Activated CD4-positive, alpha-beta T cell treated with anti-CD3 and anti-CD28 coated beads, Interleukin-2, amount 10 ng/mL, durations not matched to agents 7 days and 5 days (primary cell): ENCODE measurements at regions not wholly inside any gene's neighbourhood (a gene's known extent, or its start where the extent isn't known, plus 50 kb on each side); places are given as distances from the start of the nearest gene placed in this dataset.
"Not testable (repeated sequence)": the region's sequence is repeated elsewhere in the genome, so short reads cannot be mapped to it uniquely, and the experiment has no call there.

ENCODE experiments used
- CTCF ChIA-PET: fragments of 350-600 bp; sonication (Branson Sonifier 250); formaldehyde crosslinking; loops from one replicate; lab custom pipeline; 2021; ENCODE audit warnings: antibody characterized with exemption; lab: Charles Lee
- POLR2A ChIA-PET: fragments of 350-600 bp; sonication (Branson Sonifier 250); formaldehyde crosslinking; loops from one replicate; lab custom pipeline; 2021; ENCODE audit warnings: antibody characterized with exemption; lab: Charles Lee
- DNase-seq: peaks from one replicate; pipeline ENCODE4 v3.0.0-alpha.2; 2020
- H3K27ac Mint-ChIP-seq: one replicate; pipeline ENCODE4 v1.8.0; 2021; ENCODE audit warnings: mild to moderate bottlenecking, moderate library complexity, mixed read lengths
- H3K27me3 Mint-ChIP-seq: one replicate; pipeline ENCODE4 v1.8.0; 2021; ENCODE audit warnings: mixed read lengths
- H3K36me3 Mint-ChIP-seq: one replicate; pipeline ENCODE4 v1.8.0; 2021; ENCODE audit warnings: low read depth, mixed read lengths
- H3K4me1 Mint-ChIP-seq: one replicate; pipeline ENCODE4 v1.8.0; 2021; ENCODE audit warnings: mixed read lengths
- H3K4me3 Mint-ChIP-seq: one replicate; pipeline ENCODE4 v1.8.0; 2021; ENCODE audit warnings: mild to moderate bottlenecking, moderate library complexity, mixed read lengths
- H3K9me3 Mint-ChIP-seq: one replicate; pipeline ENCODE4 v1.8.0; 2021; ENCODE audit warnings: mixed read lengths

DNA sequence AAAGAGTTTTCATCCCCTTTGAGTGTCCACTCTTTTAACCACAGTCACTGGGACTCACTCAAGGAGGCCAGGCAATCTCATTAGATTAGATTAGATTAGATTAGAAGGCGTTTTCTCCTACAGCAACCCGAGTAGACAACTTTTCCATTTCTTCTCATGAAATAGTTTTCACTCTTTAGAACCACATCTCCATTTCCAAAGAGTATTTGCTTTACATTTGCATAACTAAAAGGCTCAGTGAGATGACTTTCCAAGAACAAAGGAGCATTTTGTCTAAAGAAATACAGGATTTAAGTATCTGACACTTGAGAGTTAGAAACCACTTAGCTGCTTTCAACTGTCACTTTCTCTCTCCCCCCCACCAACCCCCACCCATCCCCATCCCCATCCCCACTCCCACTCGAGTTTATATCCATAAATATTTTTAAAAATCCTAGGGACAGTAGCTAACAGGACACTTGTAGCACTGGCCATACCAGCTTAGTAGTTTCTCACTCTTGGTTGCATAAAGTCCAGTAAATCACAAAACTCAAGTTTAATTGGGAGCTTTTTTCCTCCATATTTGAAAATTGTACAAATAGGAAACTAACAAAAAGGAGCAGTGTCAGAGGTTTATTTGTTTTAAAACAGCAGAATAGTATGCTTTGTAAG, 2202.9 kb upstream of the WWC1 start:
- ChIA-PET CTCF (no interaction called here), POLR2A (no interaction called here)
- H3K27me3 Mint-ChIP-seq, result no peaks in the 10 kb centered on the region
- H3K36me3 Mint-ChIP-seq, result no peaks in the 10 kb centered on the region
- H3K4me1 Mint-ChIP-seq, result no peaks in the 10 kb centered on the region
- H3K4me3 Mint-ChIP-seq, result no peak overlapping the region
- DNase-seq, result no peak
- no peak overlapping the region for H3K27ac Mint-ChIP-seq
- peaks cover 17% of the 10 kb centered on the region for H3K9me3 Mint-ChIP-seq

DNA sequence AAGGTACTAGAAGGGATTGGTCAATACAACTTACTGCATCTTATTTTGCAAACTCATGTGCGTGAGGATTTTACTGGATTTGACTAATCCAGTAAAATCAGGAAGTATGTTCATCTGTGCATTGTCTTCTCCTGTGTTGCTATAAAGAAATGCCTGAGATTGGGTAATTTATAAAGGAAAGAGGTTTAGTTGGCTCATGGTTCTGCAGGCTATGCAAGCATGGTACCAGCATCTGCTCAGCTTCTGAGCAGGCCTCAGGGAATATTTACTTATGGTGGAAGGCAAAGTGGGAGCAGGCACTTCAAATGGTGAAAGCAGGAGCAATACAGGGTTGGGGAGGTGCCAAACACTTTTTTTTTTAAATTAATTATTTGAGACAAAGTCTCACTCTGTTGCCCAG, 2199.5 kb upstream of the WWC1 start:
- Mint-ChIP-seq H3K36me3 (no peaks in the 10 kb centered on the region), H3K27ac (no peak overlapping the region), H3K27me3 (no peaks in the 10 kb centered on the region), H3K9me3 (peaks cover 12% of the 10 kb centered on the region), H3K4me1 (no peaks in the 10 kb centered on the region), H3K4me3 (no peak overlapping the region)
- ChIA-PET POLR2A (no interaction called here), CTCF (no interaction called here)
- no peak for DNase-seq

DNA sequence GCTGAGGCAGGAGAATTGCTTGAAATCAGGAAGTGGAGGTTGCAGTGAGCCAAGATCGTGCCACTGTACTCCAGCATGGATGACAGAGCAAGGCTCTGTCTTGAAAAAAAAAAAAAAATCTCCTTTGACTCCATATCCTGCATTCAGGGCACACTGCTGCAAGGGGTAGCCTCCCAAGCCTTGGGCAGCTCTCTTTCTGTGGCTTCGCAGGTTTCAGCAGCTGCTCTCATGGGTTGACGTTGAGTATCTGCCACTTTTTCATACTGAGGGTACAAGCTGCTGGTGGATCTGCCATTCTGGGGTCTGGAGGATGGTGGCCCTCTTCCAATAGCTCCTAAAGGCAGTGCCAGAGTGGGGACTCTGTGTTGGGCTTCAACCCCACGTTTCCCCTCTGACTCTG, 2198.1 kb upstream of the WWC1 start:
- ChIA-PET CTCF (no interaction called here), POLR2A (no interaction called here)
- Mint-ChIP-seq H3K9me3 (peaks cover 12% of the 10 kb centered on the region), H3K36me3 (no peaks in the 10 kb centered on the region), H3K4me3 (no peak overlapping the region), H3K27me3 (no peaks in the 10 kb centered on the region), H3K4me1 (no peaks in the 10 kb centered on the region), H3K27ac (no peak overlapping the region)
- DNase-seq, result no peak

DNA sequence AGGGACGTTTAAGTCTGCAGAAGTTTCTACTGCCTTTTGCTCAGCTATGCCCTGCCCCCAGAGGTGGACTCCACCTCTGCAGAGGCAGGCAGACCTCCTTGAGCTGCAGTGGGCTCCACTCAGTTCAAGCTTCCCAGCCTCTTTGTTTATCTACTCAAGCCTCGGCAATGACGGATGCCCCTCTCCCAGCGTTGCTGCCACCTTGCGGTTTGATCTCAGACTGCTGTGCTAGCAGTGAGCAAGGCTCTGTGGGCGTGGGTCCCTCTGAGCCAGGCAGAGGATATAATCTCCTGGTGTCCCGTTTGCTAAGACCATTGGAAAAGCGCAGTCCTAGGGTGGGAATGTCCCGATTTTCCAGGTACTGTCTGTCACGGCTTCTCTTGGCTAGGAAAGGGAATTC, 2188.5 kb upstream of the WWC1 start:
- DNase-seq, result no peak
- Mint-ChIP-seq H3K4me1 (no peaks in the 10 kb centered on the region), H3K27me3 (no peaks in the 10 kb centered on the region), H3K27ac (no peak overlapping the region), H3K36me3 (no peaks in the 10 kb centered on the region), H3K4me3 (no peak overlapping the region), H3K9me3 (peaks cover 7% of the 10 kb centered on the region)
- CTCF ChIA-PET, result no interaction called here
- POLR2A ChIA-PET, result no interaction called here

DNA sequence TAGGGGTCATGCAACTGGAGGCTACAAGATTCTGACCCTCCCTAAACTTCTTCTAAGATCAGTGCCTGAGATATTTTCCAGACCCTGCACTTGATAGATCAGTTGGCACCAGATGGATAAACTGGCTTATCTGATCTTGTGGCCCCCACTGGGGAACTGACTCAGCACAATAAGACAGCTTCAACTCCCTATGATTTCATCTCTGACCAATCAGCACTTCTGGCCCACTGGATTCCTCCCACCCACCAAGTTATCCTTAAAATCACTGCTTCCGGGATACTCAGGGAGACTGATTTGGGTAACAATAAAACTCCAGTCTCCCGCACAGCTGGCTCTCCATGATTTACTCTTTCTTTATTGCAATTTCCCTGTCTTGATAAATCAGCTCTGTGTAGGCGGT, 2180.4 kb upstream of the WWC1 start:
- no peaks in the 10 kb centered on the region for H3K9me3 Mint-ChIP-seq
- ChIA-PET POLR2A (no interaction called here), CTCF (no interaction called here)
- no peaks in the 10 kb centered on the region for H3K27me3 Mint-ChIP-seq
- no peak overlapping the region for H3K27ac Mint-ChIP-seq
- no peak for DNase-seq
- H3K4me1 Mint-ChIP-seq, result no peaks in the 10 kb centered on the region
- no peaks in the 10 kb centered on the region for H3K36me3 Mint-ChIP-seq
- H3K4me3 Mint-ChIP-seq, result no peak overlapping the region

DNA sequence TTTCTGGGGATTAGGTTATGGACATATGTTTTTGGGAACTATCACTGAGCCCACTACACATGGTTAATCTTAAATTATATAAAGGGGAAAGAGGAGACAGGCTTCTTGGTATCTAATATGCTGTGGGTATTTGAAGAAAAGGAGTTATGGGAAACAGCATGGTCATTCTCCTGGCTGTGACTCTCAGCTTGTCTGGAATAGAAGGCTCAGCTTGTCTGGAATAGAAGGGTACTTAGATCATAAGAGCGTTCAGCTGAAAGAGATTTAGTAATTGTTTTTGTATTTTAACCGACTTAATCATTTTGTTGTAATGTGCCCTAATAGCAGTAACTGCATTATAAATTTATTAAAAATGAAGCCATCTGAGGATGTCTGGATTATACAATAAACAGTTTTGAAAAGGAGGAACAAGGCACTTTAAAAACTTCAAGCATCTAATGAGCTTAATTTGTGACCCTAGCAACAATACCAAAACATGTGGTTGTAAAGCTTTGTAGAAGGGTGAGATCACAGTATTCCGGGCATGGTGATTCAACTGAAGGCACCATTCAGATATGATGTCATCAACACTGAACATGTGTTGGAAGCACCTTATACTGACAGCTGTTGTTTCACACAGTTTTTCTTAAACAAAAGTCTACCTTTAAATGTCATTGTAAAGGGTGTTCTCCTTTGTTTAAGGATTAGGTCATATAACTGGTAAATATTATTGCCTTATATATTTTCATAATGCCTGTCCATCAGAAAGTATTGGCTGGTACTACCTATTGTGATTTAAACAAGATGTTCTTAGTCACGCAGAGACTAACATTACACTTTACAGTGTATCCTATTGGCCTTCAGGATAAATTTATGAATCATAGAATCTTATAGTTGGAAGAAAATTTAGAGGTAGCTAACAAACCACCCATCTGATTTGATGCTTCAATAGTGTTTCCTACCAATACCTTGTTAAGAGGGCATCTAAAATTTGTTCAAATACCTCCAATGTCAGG, 2174.1 kb upstream of the WWC1 start:
- CTCF ChIA-PET, result interaction anchor here (0.6 kb wide), 1 partner anchor 37 kb away, joined by 7 read pairs; no protein-coding TSS in a partner anchor
- Mint-ChIP-seq H3K36me3 (no peaks in the 10 kb centered on the region), H3K4me3 (no peak overlapping the region)

DNA sequence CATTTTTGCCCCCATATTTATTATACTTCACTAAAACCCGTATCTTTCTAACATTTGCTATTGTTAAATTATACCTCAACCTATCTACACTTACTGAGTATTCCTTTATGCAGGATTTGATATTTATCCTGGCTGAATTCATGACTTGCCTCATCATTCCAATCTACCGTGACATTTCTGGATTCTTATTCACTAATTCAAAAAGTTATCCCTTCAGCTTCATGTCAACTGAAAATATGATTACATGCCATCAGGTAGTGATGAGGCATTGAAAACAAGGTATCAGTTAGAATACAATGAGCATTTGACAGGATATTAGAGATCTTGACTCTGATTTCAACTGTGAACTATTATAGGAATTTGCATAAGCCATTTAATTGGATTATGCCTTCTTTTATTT, 2171.9 kb upstream of the WWC1 start:
- Mint-ChIP-seq H3K27ac (no peak overlapping the region), H3K4me1 (no peaks in the 10 kb centered on the region), H3K27me3 (no peaks in the 10 kb centered on the region), H3K36me3 (no peaks in the 10 kb centered on the region), H3K4me3 (no peak overlapping the region), H3K9me3 (no peaks in the 10 kb centered on the region)
- ChIA-PET POLR2A (no interaction called here), CTCF (no interaction called here)
- no peak for DNase-seq

More for the DNA sequence above, 2174.1 kb upstream of the WWC1 start:
- POLR2A ChIA-PET, result no interaction called here
- Mint-ChIP-seq H3K9me3 (no peaks in the 10 kb centered on the region), H3K27ac (no peak overlapping the region), H3K27me3 (no peaks in the 10 kb centered on the region), H3K4me1 (no peaks in the 10 kb centered on the region)
- DNase-seq, result no peak

DNA sequence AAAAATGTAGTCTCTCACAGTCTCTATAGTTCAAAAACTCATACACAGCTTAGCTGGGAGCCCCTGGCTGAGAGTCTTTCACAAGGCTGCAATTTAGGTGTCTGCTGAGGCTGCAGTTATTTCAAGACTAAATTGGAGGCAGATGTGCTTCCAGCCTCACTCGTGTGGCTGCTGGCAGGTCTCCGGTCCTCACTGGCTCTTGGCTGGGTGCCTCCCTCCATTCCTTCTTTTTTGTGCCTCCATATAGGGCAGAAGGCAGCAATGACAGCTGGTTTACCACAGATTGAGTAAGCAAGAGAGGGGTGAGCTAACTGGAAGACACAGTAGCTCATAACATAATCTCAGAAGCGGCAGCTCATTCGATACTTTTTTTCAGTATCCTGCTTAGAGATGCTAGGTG, 2167.7 kb upstream of the WWC1 start:
- POLR2A ChIA-PET, result no interaction called here
- Mint-ChIP-seq H3K4me3 (no peak overlapping the region), H3K9me3 (peaks cover 2% of the 10 kb centered on the region), H3K4me1 (no peaks in the 10 kb centered on the region), H3K27me3 (no peaks in the 10 kb centered on the region), H3K36me3 (no peaks in the 10 kb centered on the region), H3K27ac (no peak overlapping the region)
- CTCF ChIA-PET, result no interaction called here
- no peak for DNase-seq

DNA sequence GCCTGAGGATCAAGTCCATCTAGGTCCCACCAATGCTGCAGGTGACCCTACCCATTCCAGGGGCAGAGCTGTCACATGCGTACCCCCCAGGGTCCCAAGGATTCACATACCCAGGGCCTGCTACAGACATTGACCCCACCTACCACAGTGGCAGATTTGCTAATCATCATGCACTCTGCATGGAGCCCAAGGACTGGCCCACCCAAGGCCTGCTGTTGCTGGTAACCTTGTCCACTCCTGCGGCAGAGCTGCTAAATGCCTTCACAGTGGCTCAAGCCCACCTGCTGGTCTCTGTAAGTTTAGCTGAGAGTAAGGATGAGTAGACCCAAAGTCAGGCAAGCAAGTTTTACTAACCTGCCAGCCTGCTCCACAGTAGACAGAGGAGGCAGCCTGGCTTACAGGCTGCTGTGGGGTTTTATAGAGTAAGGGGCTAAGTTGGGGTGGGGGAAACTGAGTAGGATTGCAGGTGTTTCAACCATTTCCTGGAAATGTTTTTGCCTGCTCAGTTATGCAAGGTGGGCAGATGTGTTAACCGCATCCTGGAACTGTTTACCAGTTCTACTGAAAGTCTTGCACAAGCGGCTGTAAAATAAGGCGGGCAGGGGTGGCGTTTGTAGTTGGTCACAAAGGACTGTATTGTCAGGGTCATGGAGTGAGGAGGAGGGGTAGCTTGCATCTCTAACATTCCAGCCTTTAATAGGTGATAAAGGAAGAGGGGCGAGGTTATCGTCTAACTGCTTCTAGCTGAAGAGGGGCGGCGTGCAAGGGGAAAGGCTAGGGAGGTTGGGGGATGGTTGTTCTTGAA, 2163.5 kb upstream of the WWC1 start:
- H3K9me3 Mint-ChIP-seq, result peaks cover 2% of the 10 kb centered on the region
- H3K36me3 Mint-ChIP-seq, result no peaks in the 10 kb centered on the region
- ChIA-PET CTCF (interaction anchor here (0.6 kb wide), 1 partner anchor 1721 kb away, joined by 4 read pairs; no protein-coding TSS in a partner anchor), POLR2A (no interaction called here)
- no peaks in the 10 kb centered on the region for H3K4me1 Mint-ChIP-seq
- no peaks in the 10 kb centered on the region for H3K27me3 Mint-ChIP-seq
- H3K27ac Mint-ChIP-seq, result no peak overlapping the region
- H3K4me3 Mint-ChIP-seq, result no peak overlapping the region
- DNase-seq, result no peak

DNA sequence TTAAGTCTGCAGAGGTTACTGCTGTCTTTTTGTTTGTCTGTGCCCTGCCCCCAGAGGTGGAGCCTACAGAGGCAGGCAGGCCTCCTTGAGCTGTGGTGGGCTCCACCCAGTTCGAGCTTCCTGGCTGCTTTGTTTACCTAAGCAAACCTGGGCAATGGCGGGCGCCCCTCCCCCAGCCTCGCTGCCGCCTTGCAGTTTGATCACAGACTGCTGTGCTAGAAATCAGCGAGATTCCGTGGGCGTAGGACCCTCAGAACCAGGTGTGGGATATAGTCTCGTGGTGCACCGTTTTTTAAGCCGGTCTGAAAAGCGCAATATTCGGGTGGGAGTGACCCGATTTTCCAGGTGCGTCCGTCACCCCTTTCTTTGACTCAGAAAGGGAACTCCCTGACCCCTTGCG, 2146.3 kb upstream of the WWC1 start:
- POLR2A ChIA-PET, H3K36me3 Mint-ChIP-seq, H3K9me3 Mint-ChIP-seq, DNase-seq, CTCF ChIA-PET, H3K27ac Mint-ChIP-seq, H3K4me3 Mint-ChIP-seq, H3K27me3 Mint-ChIP-seq, H3K4me1 Mint-ChIP-seq: not testable (repeated sequence)

DNA sequence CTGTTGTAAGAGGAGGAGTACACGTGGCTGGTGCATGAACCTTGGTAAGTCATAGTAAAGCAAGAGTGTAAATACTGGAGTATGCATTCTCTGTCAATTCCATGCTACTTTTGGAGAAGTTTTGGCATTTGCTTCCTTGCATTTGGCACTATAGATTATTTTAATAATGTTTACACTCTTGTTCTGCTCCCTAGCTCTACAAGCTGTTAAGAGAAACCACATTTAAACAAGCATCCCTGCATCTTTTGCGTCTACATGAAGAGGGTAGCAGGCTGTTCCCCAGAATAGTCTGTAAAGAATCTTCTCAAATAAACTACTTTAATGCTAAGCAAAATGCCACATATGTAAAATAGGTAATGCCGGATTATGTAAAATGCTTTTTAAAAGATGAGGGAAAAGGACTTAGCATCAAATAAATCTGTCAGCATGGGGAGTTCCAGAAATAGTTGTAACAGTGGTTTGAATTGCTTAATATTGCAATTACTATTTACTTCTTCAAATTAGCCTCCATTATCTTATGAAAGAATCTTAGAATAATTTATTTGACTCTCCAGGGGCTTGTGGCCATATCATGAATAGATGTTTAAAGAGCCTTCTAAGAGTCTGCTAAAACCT, 2127.3 kb upstream of the WWC1 start:
- CTCF ChIA-PET, result no interaction called here
- Mint-ChIP-seq H3K4me3 (no peak overlapping the region), H3K36me3 (no peaks in the 10 kb centered on the region), H3K9me3 (no peaks in the 10 kb centered on the region), H3K27me3 (no peaks in the 10 kb centered on the region), H3K4me1 (no peaks in the 10 kb centered on the region), H3K27ac (no peak overlapping the region)
- no peak for DNase-seq
- POLR2A ChIA-PET, result no interaction called here

DNA sequence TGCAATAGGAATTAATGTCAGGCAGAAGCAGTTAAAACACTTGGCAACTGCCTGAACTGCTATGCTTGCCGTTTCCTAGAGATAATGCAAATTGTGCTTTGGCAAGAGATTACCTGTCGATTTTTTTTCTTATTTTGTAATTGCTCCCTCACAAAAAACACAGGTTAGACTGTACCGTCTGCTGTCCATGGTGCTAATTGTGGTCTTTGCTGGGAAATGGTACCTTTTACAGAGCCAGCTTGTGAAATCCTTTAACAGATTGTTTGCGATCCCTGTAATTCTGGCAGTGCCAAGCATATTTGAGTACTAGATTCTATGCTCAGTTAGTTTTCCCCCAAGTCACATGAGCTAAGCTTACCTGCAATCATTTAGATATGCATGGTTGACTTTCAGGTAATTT, 2125.8 kb upstream of the WWC1 start:
- POLR2A ChIA-PET, result no interaction called here
- Mint-ChIP-seq H3K9me3 (peaks cover 2% of the 10 kb centered on the region), H3K27ac (no peak overlapping the region), H3K27me3 (no peaks in the 10 kb centered on the region), H3K4me3 (no peak overlapping the region), H3K4me1 (no peaks in the 10 kb centered on the region), H3K36me3 (no peaks in the 10 kb centered on the region)
- DNase-seq, result no peak
- CTCF ChIA-PET, result no interaction called here
